ENCODE measurements at regions not wholly inside any gene's neighbourhood (a gene's known extent, or its start where the extent isn't known, plus 50 kb on each side); places are given as distances from the start of the nearest gene placed in this dataset.

GRCh38 chr16:50436271-50436670 lies 67.5 kb upstream of the BRD7 start:
- Histone ChIP-seq H3K4me1 (no peaks in the 10 kb centered on the region), H3K9me3 (no peaks in the 10 kb centered on the region), H3K27ac (no peak overlapping the region), H3K36me3 (no peaks in the 10 kb centered on the region), H3K4me3 (no peak overlapping the region), H3K27me3 (no peaks in the 10 kb centered on the region)
- 61% methylated on average over 2 of the region's 3 CpGs for WGBS (ENCODE audit: insufficient coverage, low coverage, low lambda C conversion rate, missing lambda C conversion rate)
- ATAC-seq, result no peak
- DNase-seq, result no peak
- intact Hi-C loops (cut with DNase I), result no loop called here
- TF ChIP-seq CTCF (IDR thresholded peaks at IDR 0.05) (no peak), POLR2A (IDR thresholded peaks at IDR 0.05) (no peak)

- ATAC-seq (no peak), DNase-seq (no peak)
- Histone ChIP-seq H3K4me3 (no peak overlapping the region), H3K27me3 (no peaks in the 10 kb centered on the region), H3K4me1 (no peaks in the 10 kb centered on the region), H3K9me3 (no peaks in the 10 kb centered on the region), H3K36me3 (no peaks in the 10 kb centered on the region), H3K27ac (no peak overlapping the region)
- 83% methylated on average over 4 of the region's 7 CpGs for WGBS (ENCODE audit: insufficient coverage, low coverage, low lambda C conversion rate, missing lambda C conversion rate)
- intact Hi-C loops (cut with DNase I), result no loop called here
- TF ChIP-seq CTCF (IDR thresholded peaks at IDR 0.05) (no peak), POLR2A (IDR thresholded peaks at IDR 0.05) (no peak)
Measured at GRCh38 chr16:50434872-50435478, 66.2 kb upstream of the BRD7 start.

GRCh38 chr16:50430076-50430475 lies 61.3 kb upstream of the BRD7 start:
- no peak for DNase-seq
- ATAC-seq, result no peak
- no peak overlapping the region for H3K4me3 ChIP-seq
- 80% methylated on average over 3 of the region's 3 CpGs for WGBS (ENCODE audit: insufficient coverage, low coverage, low lambda C conversion rate, missing lambda C conversion rate)
- no peaks in the 10 kb centered on the region for H3K36me3 ChIP-seq
- no peaks in the 10 kb centered on the region for H3K27me3 ChIP-seq
- intact Hi-C loops (cut with DNase I), result no loop called here
- H3K9me3 ChIP-seq, result no peaks in the 10 kb centered on the region
- H3K4me1 ChIP-seq, result no peaks in the 10 kb centered on the region
- no peak overlapping the region for H3K27ac ChIP-seq
- TF ChIP-seq CTCF (IDR thresholded peaks at IDR 0.05) (no peak), POLR2A (IDR thresholded peaks at IDR 0.05) (no peak)

- ATAC-seq, result no peak
- no peaks in the 10 kb centered on the region for H3K36me3 ChIP-seq
- TF ChIP-seq CTCF (IDR thresholded peaks at IDR 0.05) (no peak), POLR2A (IDR thresholded peaks at IDR 0.05) (no peak)
- H3K4me1 ChIP-seq, result no peaks in the 10 kb centered on the region
- no peaks in the 10 kb centered on the region for H3K9me3 ChIP-seq
- intact Hi-C loops (cut with DNase I), result no loop called here
- H3K27ac ChIP-seq, result no peak overlapping the region
- no peak overlapping the region for H3K4me3 ChIP-seq
- no peaks in the 10 kb centered on the region for H3K27me3 ChIP-seq
- no peak for DNase-seq
Measured at GRCh38 chr16:50428742-50429141, 60.0 kb upstream of the BRD7 start.

- Histone ChIP-seq H3K4me3 (no peak overlapping the region), H3K4me1 (no peaks in the 10 kb centered on the region), H3K27ac (no peak overlapping the region), H3K9me3 (no peaks in the 10 kb centered on the region), H3K36me3 (no peaks in the 10 kb centered on the region), H3K27me3 (no peaks in the 10 kb centered on the region)
- TF ChIP-seq POLR2A (IDR thresholded peaks at IDR 0.05), result no peak
- TF ChIP-seq CTCF (IDR thresholded peaks at IDR 0.05), result no peak
- DNase-seq (no peak), ATAC-seq (no peak)
- WGBS (ENCODE audit: insufficient coverage, low coverage, low lambda C conversion rate, missing lambda C conversion rate), result 63% methylated on average over 2 of the region's 2 CpGs
- intact Hi-C loops (cut with DNase I), result no loop called here
Measured at GRCh38 chr16:50428116-50428515, 59.3 kb upstream of the BRD7 start.
